Occipital lobe (tissue), 1 donor: ENCODE measurements at regions not wholly inside any gene's neighbourhood (a gene's known extent, or its start where the extent isn't known, plus 50 kb on each side); places are given as distances from the start of the nearest gene placed in this dataset.

Experiments
- DNase-seq: peaks from one replicate; lab custom pipeline; 2025; lab: John Stamatoyannopoulos, UW

- no peak for DNase-seq
Observed at GRCh38 chr12:90268574-90268973, 559.9 kb upstream of the ATP2B1 start.

GRCh38 chr12:90262251-90262650 lies 553.6 kb upstream of the ATP2B1 start:
- DNase-seq, result no peak

GRCh38 chr12:90261283-90261682 lies 552.6 kb upstream of the ATP2B1 start:
- no peak for DNase-seq

- DNase-seq, result no peak
Observed at GRCh38 chr12:90260136-90260535, 551.5 kb upstream of the ATP2B1 start.

- no peak for DNase-seq
Observed at GRCh38 chr12:90257927-90258624, 549.4 kb upstream of the ATP2B1 start.

GRCh38 chr12:90254796-90255195 lies 546.2 kb upstream of the ATP2B1 start:
- no peak for DNase-seq

GRCh38 chr12:90253674-90254181 lies 545.1 kb upstream of the ATP2B1 start:
- DNase-seq, result peak; percentile 25

- DNase-seq, result no peak
Observed at GRCh38 chr12:90253136-90253535, 544.5 kb upstream of the ATP2B1 start.

GRCh38 chr12:90250766-90251165 lies 542.1 kb upstream of the ATP2B1 start:
- DNase-seq, result no peak

- DNase-seq, result no peak
Observed at GRCh38 chr12:90250042-90250441, 541.4 kb upstream of the ATP2B1 start.

GRCh38 chr12:90246688-90247087 lies 538.0 kb upstream of the ATP2B1 start:
- DNase-seq, result no peak

- peak; percentile 17 for DNase-seq
Observed at GRCh38 chr12:90245391-90245790, 536.8 kb upstream of the ATP2B1 start.

GRCh38 chr12:90244232-90244631 lies 535.6 kb upstream of the ATP2B1 start:
- DNase-seq, result no peak

GRCh38 chr12:90243211-90243610 lies 534.6 kb upstream of the ATP2B1 start:
- DNase-seq, result no peak

GRCh38 chr12:90239732-90240260 lies 531.2 kb upstream of the ATP2B1 start:
- no peak for DNase-seq

GRCh38 chr12:90238663-90239271 lies 530.1 kb upstream of the ATP2B1 start:
- DNase-seq, result no peak

GRCh38 chr12:90237841-90238240 lies 529.2 kb upstream of the ATP2B1 start:
- DNase-seq, result no peak

GRCh38 chr12:90235642-90236041 lies 527.0 kb upstream of the ATP2B1 start:
- DNase-seq, result no peak

- no peak for DNase-seq
Observed at GRCh38 chr12:90234472-90234871, 525.8 kb upstream of the ATP2B1 start.

GRCh38 chr12:90233168-90234100 lies 524.8 kb upstream of the ATP2B1 start:
- no peak for DNase-seq

- DNase-seq, result no peak
Observed at GRCh38 chr12:90229407-90230170, 521.0 kb upstream of the ATP2B1 start.
